ENCODE measurements at regions not wholly inside any gene's neighbourhood (a gene's known extent, or its start where the extent isn't known, plus 50 kb on each side); places are given as distances from the start of the nearest gene placed in this dataset.
A peak's percentile ranks its signal among the peaks of the same experiment; 100 is the strongest.

DNA sequence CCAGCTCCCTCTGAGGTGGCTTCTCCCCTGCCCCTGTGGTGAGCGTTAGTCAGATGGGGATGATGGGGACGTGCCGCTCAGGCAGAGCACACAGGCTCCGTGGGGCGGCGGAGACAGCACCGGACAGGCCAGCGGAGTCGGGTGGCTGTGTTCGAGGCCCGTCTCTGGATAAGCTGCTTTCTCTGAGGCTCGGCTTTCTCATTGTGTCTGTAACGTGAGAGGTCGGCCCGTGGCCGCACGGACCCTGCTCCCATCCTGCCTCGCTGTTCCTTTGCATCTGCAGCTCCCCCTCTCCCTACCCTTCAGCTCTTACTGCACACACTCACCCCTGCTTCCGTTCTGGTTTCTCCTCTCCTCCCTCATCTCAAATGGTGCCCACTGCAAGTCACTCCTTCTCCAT lies 62.5 kb downstream of the FAM43A start:
- Histone ChIP-seq H3K27ac (no peak overlapping the region), H3K36me3 (ENCODE audit: low read depth) (no peaks in the 10 kb centered on the region), H3K79me2 (ENCODE audit: low read depth) (no peaks in the 10 kb centered on the region), H3K4me2 (no peak overlapping the region), H3K4me1 (replicated peaks; ENCODE audit: insufficient read depth) (no peaks in the 10 kb centered on the region), H3K27me3 (ENCODE audit: insufficient read depth, low read depth) (no peaks in the 10 kb centered on the region), H2AFZ (no peak overlapping the region), H3K9me3 (ENCODE audit: insufficient read depth, low read depth) (no peaks in the 10 kb centered on the region), H3K9me2 (ENCODE audit: insufficient read depth) (no peaks in the 10 kb centered on the region), H3K4me3 (no peak overlapping the region), H4K20me1 (ENCODE audit: insufficient read depth) (no peaks in the 10 kb centered on the region), H3F3A (ENCODE audit: insufficient read depth, low read depth) (peaks cover 6% of the 10 kb centered on the region; the same call in 1 of the 2 replicates)
- ChIA-PET POLR2A (ENCODE audit: unreplicated experiment) (no interaction called here), CTCF (no interaction called here)
- no peak for DNase-seq
- intact Hi-C loops (cut with micrococcal nuclease; ENCODE audit: unreplicated experiment), result no loop called here
- TF ChIP-seq, protein P1, sequence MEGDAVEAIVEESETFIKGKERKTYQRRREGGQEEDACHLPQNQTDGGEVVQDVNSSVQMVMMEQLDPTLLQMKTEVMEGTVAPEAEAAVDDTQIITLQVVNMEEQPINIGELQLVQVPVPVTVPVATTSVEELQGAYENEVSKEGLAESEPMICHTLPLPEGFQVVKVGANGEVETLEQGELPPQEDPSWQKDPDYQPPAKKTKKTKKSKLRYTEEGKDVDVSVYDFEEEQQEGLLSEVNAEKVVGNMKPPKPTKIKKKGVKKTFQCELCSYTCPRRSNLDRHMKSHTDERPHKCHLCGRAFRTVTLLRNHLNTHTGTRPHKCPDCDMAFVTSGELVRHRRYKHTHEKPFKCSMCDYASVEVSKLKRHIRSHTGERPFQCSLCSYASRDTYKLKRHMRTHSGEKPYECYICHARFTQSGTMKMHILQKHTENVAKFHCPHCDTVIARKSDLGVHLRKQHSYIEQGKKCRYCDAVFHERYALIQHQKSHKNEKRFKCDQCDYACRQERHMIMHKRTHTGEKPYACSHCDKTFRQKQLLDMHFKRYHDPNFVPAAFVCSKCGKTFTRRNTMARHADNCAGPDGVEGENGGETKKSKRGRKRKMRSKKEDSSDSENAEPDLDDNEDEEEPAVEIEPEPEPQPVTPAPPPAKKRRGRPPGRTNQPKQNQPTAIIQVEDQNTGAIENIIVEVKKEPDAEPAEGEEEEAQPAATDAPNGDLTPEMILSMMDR (conservative IDR thresholded peaks at IDR 0.05), result no peak
- TF ChIP-seq EZH2 (IDR thresholded peaks at IDR 0.05; ENCODE audit: low read depth), result no peak
- BruUV-seq (replicated peaks), result no TSS peak

DNA sequence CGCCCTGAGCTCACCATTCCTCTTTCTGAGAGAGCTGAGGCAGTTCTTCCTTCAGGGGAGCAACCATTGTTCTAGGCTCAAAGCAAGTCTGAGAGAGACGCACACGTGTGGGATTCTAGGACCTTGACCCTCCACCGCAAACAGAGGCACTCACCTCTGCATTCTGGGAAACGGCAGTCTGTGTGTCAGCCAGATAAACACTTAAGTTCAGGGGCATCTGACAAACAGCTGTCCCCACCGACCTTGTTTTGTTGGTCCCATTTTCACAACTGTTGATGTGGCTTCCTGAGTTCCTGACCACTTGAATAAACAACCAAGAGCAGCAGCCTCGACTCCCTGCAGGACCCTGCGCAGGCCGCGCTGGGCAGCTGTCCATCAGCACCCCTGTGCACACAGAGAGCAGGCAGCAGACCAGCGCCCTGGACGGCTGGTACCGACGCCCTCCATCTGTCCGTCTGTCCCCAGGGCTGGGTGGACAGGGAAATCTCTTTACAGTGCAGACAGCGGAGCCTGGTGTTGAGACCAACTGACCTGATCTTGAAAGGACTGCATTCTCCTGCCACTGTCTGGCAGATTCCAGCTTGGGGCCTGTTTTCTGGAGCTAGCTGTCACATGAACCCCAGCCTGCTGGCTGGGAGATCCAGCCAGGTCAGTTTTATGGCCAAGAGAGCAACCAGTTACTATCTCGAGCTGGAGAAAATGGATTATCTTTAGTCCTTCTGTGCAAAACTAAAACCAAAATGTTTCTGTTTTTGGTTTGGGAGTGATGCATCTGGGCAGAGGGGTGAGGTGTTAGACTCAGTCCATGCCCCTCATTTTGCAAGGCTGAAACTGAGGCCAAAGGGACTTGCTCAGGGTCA lies 64.2 kb downstream of the FAM43A start:
- Histone ChIP-seq H3K9me3 (ENCODE audit: insufficient read depth, low read depth) (no peaks in the 10 kb centered on the region), H2AFZ (no peak overlapping the region), H3K27me3 (ENCODE audit: insufficient read depth, low read depth) (no peaks in the 10 kb centered on the region), H3K27ac (no peak overlapping the region), H3K4me1 (replicated peaks; ENCODE audit: insufficient read depth) (no peaks in the 10 kb centered on the region), H3K4me3 (no peak overlapping the region), H3K36me3 (ENCODE audit: low read depth) (no peaks in the 10 kb centered on the region), H3K9me2 (ENCODE audit: insufficient read depth) (no peaks in the 10 kb centered on the region), H3K4me2 (no peak overlapping the region), H3F3A (ENCODE audit: insufficient read depth, low read depth) (peaks cover 6% of the 10 kb centered on the region; the same call in 1 of the 2 replicates), H3K79me2 (ENCODE audit: low read depth) (no peaks in the 10 kb centered on the region), H4K20me1 (ENCODE audit: insufficient read depth) (no peaks in the 10 kb centered on the region)
- intact Hi-C loops (cut with micrococcal nuclease; ENCODE audit: unreplicated experiment), result no loop called here
- BruUV-seq (replicated peaks), result no TSS peak
- TF ChIP-seq, protein P1 (conservative IDR thresholded peaks at IDR 0.05), result no peak
- POLR2A ChIA-PET (ENCODE audit: unreplicated experiment), result interaction anchor here (0.7 kb wide), 1 partner anchor 133 kb away, joined by 40 read pairs; no protein-coding TSS in a partner anchor
- DNase-seq, result peak in 1 of 2 experiments; percentile 36
- CTCF ChIA-PET, result no interaction called here

- no peaks in the 10 kb centered on the region for H3K9me2 ChIP-seq (ENCODE audit: insufficient read depth)
- H3K27ac ChIP-seq, result no peak overlapping the region
- no TSS peak for BruUV-seq (replicated peaks)
- TF ChIP-seq, protein P1 (conservative IDR thresholded peaks at IDR 0.05), result no peak
- TF ChIP-seq EZH2 (IDR thresholded peaks at IDR 0.05; ENCODE audit: low read depth), result no peak
- H3K4me3 ChIP-seq, result no peak overlapping the region
- intact Hi-C loops (cut with micrococcal nuclease; ENCODE audit: unreplicated experiment), result no loop called here
- no peaks in the 10 kb centered on the region for H4K20me1 ChIP-seq (ENCODE audit: insufficient read depth)
- H3K79me2 ChIP-seq (ENCODE audit: low read depth), result no peaks in the 10 kb centered on the region
- no peaks in the 10 kb centered on the region for H3K36me3 ChIP-seq (ENCODE audit: low read depth)
- no peaks in the 10 kb centered on the region for H3K9me3 ChIP-seq (ENCODE audit: insufficient read depth, low read depth)
- DNase-seq, result no peak
- H3K4me2 ChIP-seq, result no peak overlapping the region
- peaks cover 6% of the 10 kb centered on the region; the same call in 1 of the 2 replicates for H3F3A ChIP-seq (ENCODE audit: insufficient read depth, low read depth)
- no peaks in the 10 kb centered on the region for H3K4me1 ChIP-seq (replicated peaks; ENCODE audit: insufficient read depth)
- CTCF ChIA-PET, result no interaction called here
- H3K27me3 ChIP-seq (ENCODE audit: insufficient read depth, low read depth), result no peaks in the 10 kb centered on the region
- no peak overlapping the region for H2AFZ ChIP-seq
- POLR2A ChIA-PET (ENCODE audit: unreplicated experiment), result interaction anchor here (0.7 kb wide), 1 partner anchor 132 kb away, joined by 40 read pairs; no protein-coding TSS in a partner anchor
Observed at GRCh38 chr3:194750491-194750828, 64.8 kb downstream of the FAM43A start.
